HCT116 (cell line): ENCODE measurements at regions not wholly inside any gene's neighbourhood (a gene's known extent, or its start where the extent isn't known, plus 50 kb on each side); places are given as distances from the start of the nearest gene placed in this dataset.
A peak's percentile ranks its signal among the peaks of the same experiment; 100 is the strongest.

Experiments used
- ATAC-seq: fragments of 200-7000 bp; cut with Tn5 transposase; 2 replicates; pipeline ENCODE4 v1.9.1; 2020; ENCODE audit warnings: mild to moderate bottlenecking, moderate library complexity
- BruUV-seq: library from RNA; stranded (reverse); fragments of 400-500 nt; replicated peaks from 2 replicates; lab custom pipeline; 2021; lab: Mats Ljungman, UMichigan
- CTCF ChIA-PET: fragments of 300-600 bp; sonication (Branson Sonifier 250); formaldehyde crosslinking; loops from one replicate; lab custom pipeline; 2021; ENCODE audit warnings: antibody characterized with exemption; lab: Charles Lee
- POLR2A ChIA-PET: fragments of 300-600, 350-600 bp; sonication (Branson Sonifier 250); formaldehyde crosslinking; loops from one replicate; lab custom pipeline; 2021; ENCODE audit warnings: antibody characterized with exemption; lab: Charles Lee
- RAD21 ChIA-PET, 2 experiments: fragments of 300-600 bp; sonication (Branson Sonifier 250); formaldehyde crosslinking; loops; one replicate each; lab custom pipeline; 2023; ENCODE audit warnings: low total read pairs in 2 of 2; ENCODE audit not compliant: uncharacterized antibody in 2 of 2, unreplicated experiment in 2 of 2, low non-redundant PET in 1 of 2; lab: Charles Lee
- DNase-seq: peaks from one replicate; pipeline ENCODE4 v3.0.0-alpha.2; 2010; ENCODE audit warnings: low read depth, low spot score
- H2AFZ ChIP-seq: fragments of 200-600 bp; shearing (Covaris generic), sonication (generic); 2 replicates; pipeline ENCODE4 v1.6.1; 2017; ENCODE audit warnings: low read depth, mixed run types, mixed read lengths, antibody characterized with exemption, low read length; ENCODE audit not compliant: poor library complexity, severe bottlenecking
- H3K27ac ChIP-seq: 2 replicates; pipeline ENCODE4 v1.5.1; 2012; ENCODE audit warnings: low read depth, low read length
- H3K27me3 ChIP-seq: fragments of 200-600 bp; sonication (generic); 2 replicates; pipeline ENCODE4 v1.6.1; 2016; ENCODE audit warnings: mixed run types, low read length, mixed read lengths; ENCODE audit not compliant: insufficient read depth
- H3K36me3 ChIP-seq, 2 experiments: fragments of 200-500 bp in 1 of 2; fragments of 200-600 bp in 1 of 2; sonication (Bioruptor generic) in 1 of 2; sonication (generic) in 1 of 2; 2 replicates each; pipeline versions ENCODE4 v1.5.1 to v1.6.1; 2014 to 2016; ENCODE audit warnings: low read length in 2 of 2, inconsistent platforms in 1 of 2, mixed read lengths in 1 of 2, mixed run types in 1 of 2; ENCODE audit not compliant: insufficient read depth in 2 of 2, control insufficient read depth in 1 of 2
- H3K4me1 ChIP-seq, 2 experiments: fragments of 200-600 bp in 1 of 2; sonication (generic) in 1 of 2; 2 replicates each; pipeline versions ENCODE4 v1.5.1 to v1.6.1; 2012 to 2017; ENCODE audit warnings: low read length in 2 of 2, inconsistent platforms in 1 of 2, mild to moderate bottlenecking in 1 of 2, mixed read lengths in 1 of 2, mixed run types in 1 of 2, moderate library complexity in 1 of 2; ENCODE audit not compliant: insufficient read depth in 2 of 2, control insufficient read depth in 1 of 2
- H3K4me2 ChIP-seq: fragments of 200-600 bp; sonication (generic); 2 replicates; pipeline ENCODE4 v1.6.1; 2017; ENCODE audit warnings: mixed run types, low read length, mixed read lengths
- H3K4me3 ChIP-seq, 2 experiments: fragments of 200-600 bp in 1 of 2; sonication (generic) in 1 of 2; replicated peaks in 1 of 2; 2 replicates each; pipeline ENCODE4 v1.5.1; 2011 to 2016; ENCODE audit warnings: low read length in 2 of 2, control low read depth in 1 of 2, low read depth in 1 of 2, mild to moderate bottlenecking in 1 of 2, mixed read lengths in 1 of 2, mixed run types in 1 of 2
- H3K79me2 ChIP-seq: fragments of 200-600 bp; sonication (generic); 2 replicates; pipeline ENCODE4 v1.6.1; 2017; ENCODE audit warnings: mild to moderate bottlenecking, mixed run types, low read length, moderate library complexity, mixed read lengths; ENCODE audit not compliant: insufficient read depth
- H3K9ac ChIP-seq: fragments of 200-600 bp; sonication (generic); 2 replicates; pipeline ENCODE4 v1.6.1; 2016; ENCODE audit warnings: low read length, mixed read lengths
- H3K9me2 ChIP-seq: fragments of 200-600 bp; sonication (generic), shearing (Covaris generic); 2 replicates; pipeline ENCODE4 v1.6.1; 2017; ENCODE audit warnings: mixed run types, mild to moderate bottlenecking, moderate library complexity; ENCODE audit not compliant: insufficient read depth
- H3K9me3 ChIP-seq, 2 experiments: fragments of 200-500 bp in 1 of 2; fragments of 200-600 bp in 1 of 2; sonication (Bioruptor generic) in 1 of 2; sonication (generic) in 1 of 2; 2 replicates each; pipeline ENCODE4 v1.6.1; 2014 to 2017; ENCODE audit warnings: low read length in 2 of 2, mixed read lengths in 2 of 2, inconsistent platforms in 1 of 2, low read depth in 1 of 2, mild to moderate bottlenecking in 1 of 2, mixed run types in 1 of 2, moderate library complexity in 1 of 2; ENCODE audit not compliant: control insufficient read depth in 1 of 2, insufficient read depth in 1 of 2
- H4K20me1 ChIP-seq: fragments of 200-600 bp; sonication (generic), shearing (Covaris generic); 2 replicates; pipeline ENCODE4 v1.6.1; 2017; ENCODE audit warnings: mixed run types, mild to moderate bottlenecking, moderate library complexity; ENCODE audit not compliant: insufficient read depth
- CBX3 ChIP-seq: IDR thresholded peaks from 2 replicates; pipeline ENCODE4 v1.6.1; 2012; ENCODE audit warnings: low read depth
- CEBPB ChIP-seq: IDR thresholded peaks from 2 replicates; pipeline ENCODE4 v1.6.1; 2012; ENCODE audit warnings: low read depth
- EGR1 ChIP-seq: IDR thresholded peaks from 2 replicates; pipeline ENCODE4 v1.6.1; 2012; ENCODE audit warnings: low read depth
- ELF1 ChIP-seq: IDR thresholded peaks from 2 replicates; pipeline ENCODE4 v1.6.1; 2012; ENCODE audit warnings: low read depth, borderline replicate concordance
- EZH2phosphoT487 ChIP-seq: fragments of 200-600 bp; IDR thresholded peaks from 2 replicates; pipeline ENCODE4 v1.6.1; 2018; ENCODE audit warnings: antibody characterized with exemption, borderline replicate concordance
- JUND ChIP-seq: IDR thresholded peaks from 2 replicates; pipeline ENCODE4 v1.6.1; 2012
- POLR2A ChIP-seq: IDR thresholded peaks from 2 replicates; pipeline ENCODE4 v1.7.0; 2011; ENCODE audit warnings: borderline replicate concordance; ENCODE audit not compliant: insufficient read depth, insufficient read length; ENCODE audit errors: extremely low read depth
- POLR2AphosphoS5 ChIP-seq: IDR thresholded peaks from 2 replicates; pipeline ENCODE4 v1.6.1; 2011; ENCODE audit warnings: mild to moderate bottlenecking, low read depth, low read length, moderate library complexity
- TCF7L2 ChIP-seq: IDR thresholded peaks from 2 replicates; pipeline ENCODE4 v1.7.0; 2011; ENCODE audit warnings: borderline replicate concordance, inconsistent platforms; ENCODE audit not compliant: insufficient read depth, insufficient read length; ENCODE audit errors: extremely low read depth
- ZNF274 ChIP-seq: fragments of 200-500 bp; sonication (Bioruptor generic); IDR thresholded peaks from 2 replicates; pipeline ENCODE4 v1.6.1; 2014; ENCODE audit warnings: mild to moderate bottlenecking, low read depth, low read length, inconsistent platforms
- intact Hi-C: fragments of 100-400 bp; cut with micrococcal nuclease; formaldehyde crosslinking; loops from 2 replicates; pipeline ENCODE4 v1.10.0; 2022
- TF ChIP-seq, protein P1 (sequence below): IDR thresholded peaks from 2 replicates; pipeline ENCODE4 v1.6.1; 2012
- TF ChIP-seq, protein P2 (sequence below): IDR thresholded peaks from 2 replicates; pipeline ENCODE4 v1.6.1; 2011; ENCODE audit warnings: mild to moderate bottlenecking, low read length, moderate library complexity; ENCODE audit not compliant: insufficient replicate concordance; ENCODE audit errors: extremely low read depth
- TF ChIP-seq, protein P3 (sequence below), 3 experiments: fragments of 200-600 bp in 1 of 3; sonication (generic) in 1 of 3; IDR thresholded peaks in 2 of 3; conservative IDR thresholded peaks in 1 of 3; 2 replicates each; pipeline ENCODE4 v1.5.1; 2012 to 2017; ENCODE audit warnings: low read depth in 2 of 3, low read length in 2 of 3, antibody characterized with exemption in 1 of 3, borderline replicate concordance in 1 of 3, control low read depth in 1 of 3, mild to moderate bottlenecking in 1 of 3, mixed read lengths in 1 of 3, mixed run types in 1 of 3, moderate library complexity in 1 of 3; ENCODE audit not compliant: insufficient read depth in 1 of 3
- TF ChIP-seq, protein P4 (sequence below): IDR thresholded peaks from 2 replicates; pipeline ENCODE4 v1.6.1; 2012

DNA sequence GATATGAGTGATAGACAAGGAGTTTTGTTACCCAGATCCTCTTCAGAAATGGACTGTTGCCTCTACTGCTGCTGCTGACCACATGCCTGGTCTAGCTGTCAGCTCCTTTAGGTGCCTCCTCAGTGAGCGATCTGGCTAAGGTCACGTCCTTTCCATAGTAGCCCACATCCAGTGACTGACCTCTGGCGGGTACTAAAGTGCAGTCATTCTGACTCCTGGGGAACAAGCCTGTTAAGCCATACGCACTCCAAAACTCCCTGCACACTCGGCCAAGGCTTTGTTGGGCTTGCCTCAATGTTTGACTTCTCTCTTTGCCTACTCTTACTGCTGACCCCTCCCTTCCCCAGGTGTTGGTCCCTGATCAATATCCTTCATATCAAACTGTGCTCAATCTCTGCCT, 685.2 kb downstream of the IRS1 start (continued):
- no peak for TF ChIP-seq EZH2phosphoT487
- TF ChIP-seq, protein P1, sequence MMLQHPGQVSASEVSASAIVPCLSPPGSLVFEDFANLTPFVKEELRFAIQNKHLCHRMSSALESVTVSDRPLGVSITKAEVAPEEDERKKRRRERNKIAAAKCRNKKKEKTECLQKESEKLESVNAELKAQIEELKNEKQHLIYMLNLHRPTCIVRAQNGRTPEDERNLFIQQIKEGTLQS = no peak
- peak; percentile 65 for TF ChIP-seq TCF7L2
- TF ChIP-seq, protein P2, sequence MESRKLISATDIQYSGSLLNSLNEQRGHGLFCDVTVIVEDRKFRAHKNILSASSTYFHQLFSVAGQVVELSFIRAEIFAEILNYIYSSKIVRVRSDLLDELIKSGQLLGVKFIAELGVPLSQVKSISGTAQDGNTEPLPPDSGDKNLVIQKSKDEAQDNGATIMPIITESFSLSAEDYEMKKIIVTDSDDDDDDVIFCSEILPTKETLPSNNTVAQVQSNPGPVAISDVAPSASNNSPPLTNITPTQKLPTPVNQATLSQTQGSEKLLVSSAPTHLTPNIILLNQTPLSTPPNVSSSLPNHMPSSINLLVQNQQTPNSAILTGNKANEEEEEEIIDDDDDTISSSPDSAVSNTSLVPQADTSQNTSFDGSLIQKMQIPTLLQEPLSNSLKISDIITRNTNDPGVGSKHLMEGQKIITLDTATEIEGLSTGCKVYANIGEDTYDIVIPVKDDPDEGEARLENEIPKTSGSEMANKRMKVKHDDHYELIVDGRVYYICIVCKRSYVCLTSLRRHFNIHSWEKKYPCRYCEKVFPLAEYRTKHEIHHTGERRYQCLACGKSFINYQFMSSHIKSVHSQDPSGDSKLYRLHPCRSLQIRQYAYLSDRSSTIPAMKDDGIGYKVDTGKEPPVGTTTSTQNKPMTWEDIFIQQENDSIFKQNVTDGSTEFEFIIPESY = no peak
- TF ChIP-seq, protein P3, sequence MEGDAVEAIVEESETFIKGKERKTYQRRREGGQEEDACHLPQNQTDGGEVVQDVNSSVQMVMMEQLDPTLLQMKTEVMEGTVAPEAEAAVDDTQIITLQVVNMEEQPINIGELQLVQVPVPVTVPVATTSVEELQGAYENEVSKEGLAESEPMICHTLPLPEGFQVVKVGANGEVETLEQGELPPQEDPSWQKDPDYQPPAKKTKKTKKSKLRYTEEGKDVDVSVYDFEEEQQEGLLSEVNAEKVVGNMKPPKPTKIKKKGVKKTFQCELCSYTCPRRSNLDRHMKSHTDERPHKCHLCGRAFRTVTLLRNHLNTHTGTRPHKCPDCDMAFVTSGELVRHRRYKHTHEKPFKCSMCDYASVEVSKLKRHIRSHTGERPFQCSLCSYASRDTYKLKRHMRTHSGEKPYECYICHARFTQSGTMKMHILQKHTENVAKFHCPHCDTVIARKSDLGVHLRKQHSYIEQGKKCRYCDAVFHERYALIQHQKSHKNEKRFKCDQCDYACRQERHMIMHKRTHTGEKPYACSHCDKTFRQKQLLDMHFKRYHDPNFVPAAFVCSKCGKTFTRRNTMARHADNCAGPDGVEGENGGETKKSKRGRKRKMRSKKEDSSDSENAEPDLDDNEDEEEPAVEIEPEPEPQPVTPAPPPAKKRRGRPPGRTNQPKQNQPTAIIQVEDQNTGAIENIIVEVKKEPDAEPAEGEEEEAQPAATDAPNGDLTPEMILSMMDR (IDR thresholded peaks at IDR 0.05 in 2 of 3, conservative IDR thresholded peaks at IDR 0.05 in 1 of 3; ENCODE audit: borderline replicate concordance in 1 of 3, insufficient read depth in 1 of 3, low read depth in 2 of 3, low read length in 2 of 3) = peak in 1 of 3 experiments; percentile 15; a peak in 1 of 6 replicates
- TF ChIP-seq, all 23 proteins: peak for 8

DNA sequence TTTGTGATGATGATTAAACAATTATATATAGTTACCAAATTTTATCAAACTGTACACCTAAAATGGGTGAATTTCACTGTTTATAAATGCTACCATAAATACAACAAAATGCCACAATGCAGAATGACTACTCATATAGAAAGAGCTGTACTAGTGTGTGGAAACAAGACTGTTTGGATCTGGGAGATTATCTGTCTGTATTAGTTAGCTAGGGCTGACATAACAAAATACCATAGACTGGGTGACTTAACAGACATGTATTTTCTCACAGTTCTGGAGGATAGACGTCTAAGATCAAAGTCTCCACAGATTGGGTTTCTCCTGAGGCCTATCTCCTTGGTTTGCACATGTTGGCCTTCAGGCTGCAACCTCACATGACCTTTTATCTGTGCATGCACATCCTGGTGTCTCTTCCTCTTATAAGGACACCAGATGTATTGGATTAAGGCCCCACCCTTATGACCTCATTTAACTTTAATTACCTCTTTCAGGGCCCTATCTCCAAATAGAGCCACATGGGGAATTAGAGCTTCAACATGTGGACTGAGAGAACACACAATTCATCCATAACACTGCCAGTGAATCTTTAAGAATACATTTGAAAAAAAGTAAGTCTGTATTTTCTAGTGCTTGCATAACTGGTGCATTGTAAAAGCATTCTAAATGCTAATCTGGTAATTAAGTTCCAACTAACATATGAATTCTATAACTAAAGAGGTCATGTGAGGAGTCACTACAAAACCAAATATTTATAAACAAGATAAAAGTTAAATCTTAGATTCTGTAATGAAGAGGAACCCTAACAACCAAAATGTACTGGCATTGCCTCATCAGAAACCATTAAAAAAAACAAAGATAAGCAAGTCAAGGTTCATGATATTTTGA, 699.6 kb downstream of the NYAP2 start:
- RAD21 ChIA-PET = no interaction called here
- BruUV-seq = no TSS peak
- no peak overlapping the region for H3K4me2 ChIP-seq
- DNase-seq = no peak
- TF ChIP-seq, protein P2 = no peak
- TF ChIP-seq JUND = no peak
- no peak for TF ChIP-seq EZH2phosphoT487
- TF ChIP-seq POLR2A = no peak
- TF ChIP-seq TCF7L2 = no peak
- no peak for TF ChIP-seq CBX3
- no peak for TF ChIP-seq CEBPB
- no peak for TF ChIP-seq ZNF274
- TF ChIP-seq, protein P4, sequence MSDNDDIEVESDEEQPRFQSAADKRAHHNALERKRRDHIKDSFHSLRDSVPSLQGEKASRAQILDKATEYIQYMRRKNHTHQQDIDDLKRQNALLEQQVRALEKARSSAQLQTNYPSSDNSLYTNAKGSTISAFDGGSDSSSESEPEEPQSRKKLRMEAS = no peak
- no peak for TF ChIP-seq EGR1
- no peak for TF ChIP-seq POLR2AphosphoS5
- TF ChIP-seq ELF1 = no peak
- no peak for ATAC-seq
- no peaks in the 10 kb centered on the region for H3K4me1 ChIP-seq
- H3K27ac ChIP-seq = peak overlapping the region; percentile 17; the same call in 1 of the 2 replicates
- CTCF ChIA-PET = no interaction called here
- H2AFZ ChIP-seq = no peak overlapping the region
- H3K9me2 ChIP-seq = no peaks in the 10 kb centered on the region
- no peak overlapping the region for H3K9ac ChIP-seq
- H3K9me3 ChIP-seq = peaks cover 0 to 6% of the 10 kb centered on the region in 2 experiments; a peak in 1 of 4 replicates
- intact Hi-C loops = no loop called here
- peaks cover 0 to 42% of the 10 kb centered on the region in 2 experiments; a peak in 2 of 4 replicates for H3K36me3 ChIP-seq
- H4K20me1 ChIP-seq = no peaks in the 10 kb centered on the region
- no peak overlapping the region for H3K4me3 ChIP-seq
- H3K27me3 ChIP-seq = no peaks in the 10 kb centered on the region
- POLR2A ChIA-PET = no interaction called here
- H3K79me2 ChIP-seq = 0 out of 2 replicates have a peak, but pooled peaks cover 7% of the 10 kb centered on the region
